Liver (tissue), 8 donors: ENCODE measurements at regions not wholly inside any gene's neighbourhood (a gene's known extent, or its start where the extent isn't known, plus 50 kb on each side); places are given as distances from the start of the nearest gene placed in this dataset.

ENCODE experiments used
- DNase-seq: peaks from one replicate; pipeline ENCODE4 v3.0.0-alpha.2; 2017; ENCODE audit warnings: low spot score
- H3K27ac ChIP-seq, 2 donors: one replicate each; pipeline ENCODE4 v1.7.0; 2013; ENCODE audit warnings: inconsistent platforms in 2 of 2, low read length in 2 of 2, control low read depth in 1 of 2, low read depth in 1 of 2, mild to moderate bottlenecking in 1 of 2
- H3K27me3 ChIP-seq, 4 donors: one replicate each; pipeline versions ENCODE4 v1.6.1 to v1.7.0; 2013; ENCODE audit warnings: low read length in 3 of 4, inconsistent platforms in 1 of 4, mild to moderate bottlenecking in 1 of 4, moderate library complexity in 1 of 4; ENCODE audit not compliant: control insufficient read depth in 4 of 4, insufficient read depth in 4 of 4
- H3K36me3 ChIP-seq, 4 donors: one replicate each; pipeline versions ENCODE4 v1.6.1 to v1.7.0; 2013; ENCODE audit warnings: low read length in 3 of 4, mild to moderate bottlenecking in 3 of 4, low read depth in 1 of 4, moderate library complexity in 1 of 4; ENCODE audit not compliant: control insufficient read depth in 4 of 4, insufficient read depth in 3 of 4
- H3K4me1 ChIP-seq, 4 donors: one replicate each; pipeline versions ENCODE4 v1.6.1 to v1.7.0; 2013; ENCODE audit warnings: low read length in 3 of 4, mild to moderate bottlenecking in 3 of 4, moderate library complexity in 1 of 4; ENCODE audit not compliant: control insufficient read depth in 4 of 4, insufficient read depth in 4 of 4
- H3K4me3 ChIP-seq, 3 donors: one replicate each; pipeline versions ENCODE4 v1.6.1 to v1.7.0; 2013; ENCODE audit warnings: low read length in 3 of 3, control low read depth in 1 of 3, low read depth in 1 of 3, mild to moderate bottlenecking in 1 of 3
- H3K9ac ChIP-seq, 2 donors: one replicate each; pipeline ENCODE4 v1.7.0; 2013; ENCODE audit warnings: low read length in 2 of 2, mild to moderate bottlenecking in 2 of 2, moderate library complexity in 2 of 2, control low read depth in 1 of 2, low read depth in 1 of 2
- H3K9me3 ChIP-seq, 4 donors: one replicate each; pipeline versions ENCODE4 v1.6.1 to v1.7.0; 2013; ENCODE audit warnings: low read length in 3 of 4; ENCODE audit not compliant: control insufficient read depth in 4 of 4
- CTCF ChIP-seq: fragments of 150-350 bp; IDR thresholded peaks from 2 replicates; pipeline ENCODE4 v1.5.1; 2017; ENCODE audit warnings: improper control_type of control experiment, low read depth, low read length; ENCODE audit not compliant: missing input control
- EGR1 ChIP-seq, 2 donors: IDR thresholded peaks; 2 replicates each; pipeline ENCODE4 v1.6.1; 2016 to 2018; ENCODE audit warnings: antibody characterized with exemption in 2 of 2, low read depth in 2 of 2
- FOXA1 ChIP-seq: IDR thresholded peaks from 2 replicates; pipeline ENCODE4 v1.6.1; 2016; ENCODE audit warnings: antibody characterized with exemption
- FOXA2 ChIP-seq: IDR thresholded peaks from 2 replicates; pipeline ENCODE4 v1.6.1; 2016; ENCODE audit warnings: antibody characterized with exemption
- GABPA ChIP-seq, 2 donors: IDR thresholded peaks in 1 of 2; conservative IDR thresholded peaks in 1 of 2; 2 replicates each; pipeline ENCODE4 v1.6.1; 2016; ENCODE audit warnings: antibody characterized with exemption in 2 of 2, mild to moderate bottlenecking in 1 of 2, moderate library complexity in 1 of 2
- HNF4A ChIP-seq, 2 donors: conservative IDR thresholded peaks; 2 replicates each; pipeline ENCODE4 v1.6.1; 2016; ENCODE audit warnings: antibody characterized with exemption in 2 of 2, mild to moderate bottlenecking in 2 of 2
- JUND ChIP-seq, 2 donors: IDR thresholded peaks; 2 replicates each; pipeline ENCODE4 v1.6.1; 2016; ENCODE audit warnings: antibody characterized with exemption in 2 of 2
- MAX ChIP-seq: IDR thresholded peaks from 2 replicates; pipeline ENCODE4 v1.6.1; 2016; ENCODE audit warnings: antibody characterized with exemption
- NR2F2 ChIP-seq: IDR thresholded peaks from 2 replicates; pipeline ENCODE4 v1.6.1; 2016; ENCODE audit warnings: antibody characterized with exemption
- REST ChIP-seq: IDR thresholded peaks from 2 replicates; pipeline ENCODE4 v1.6.1; 2016; ENCODE audit warnings: antibody characterized with exemption, mild to moderate bottlenecking
- SP1 ChIP-seq: IDR thresholded peaks from 2 replicates; pipeline ENCODE4 v1.6.1; 2018; ENCODE audit warnings: antibody characterized with exemption, mild to moderate bottlenecking
- TAF1 ChIP-seq: conservative IDR thresholded peaks from 2 replicates; pipeline ENCODE4 v1.6.1; 2016; ENCODE audit warnings: antibody characterized with exemption, mild to moderate bottlenecking
- YY1 ChIP-seq: IDR thresholded peaks from 2 replicates; pipeline ENCODE4 v1.6.1; 2016; ENCODE audit warnings: antibody characterized with exemption, mild to moderate bottlenecking
- ZBTB33 ChIP-seq: IDR thresholded peaks from 2 replicates; pipeline ENCODE4 v1.6.1; 2016; ENCODE audit warnings: antibody characterized with exemption
- WGBS: extraction: QIAGEN DNeasy Blood & Tissue Kit; methylation state at CpG from one replicate; pipeline ENCODE4 v1.1.7; 2013; 5-methylcytosine and 5-hydroxymethylcytosine counted together
- donor health status: healthy.
- donor health status: healthy.
- donor health status: healthy.
- donor health status: healthy.
- donor health status: healthy.

- Histone ChIP-seq H3K27me3 (no peaks in the 10 kb centered on the region), H3K4me3 (no peak overlapping the region), H3K9me3 (no peaks in the 10 kb centered on the region), H3K4me1 (no peaks in the 10 kb centered on the region), H3K9ac (no peak overlapping the region), H3K36me3 (no peaks in the 10 kb centered on the region), H3K27ac (no peak overlapping the region)
- WGBS = 87% methylated on average over 1 of the region's 1 CpG
- DNase-seq = no peak
- TF ChIP-seq GABPA (IDR thresholded peaks at IDR 0.05 in 1 of 2, conservative IDR thresholded peaks at IDR 0.05 in 1 of 2) (no peak), YY1 (no peak), SP1 (no peak), HNF4A (conservative IDR thresholded peaks at IDR 0.05) (no peak), NR2F2 (no peak), FOXA1 (no peak)
These were observed 127.5 kb upstream of the GK2 start for GRCh38 chr4:79535516-79535915.

- WGBS = 54% methylated on average over 3 of the region's 3 CpGs
- TF ChIP-seq YY1 = no peak
These were observed 120.2 kb upstream of the GK2 start for GRCh38 chr4:79528241-79528706.

GRCh38 chr4:79526641-79527565 is 118.9 kb upstream of the GK2 start:
- Histone ChIP-seq H3K9me3 (peaks cover 0 to 2% (median 0%) of the 10 kb centered on the region in 4 donors), H3K4me3 (no peak overlapping the region), H3K27me3 (no peaks in the 10 kb centered on the region), H3K27ac (no peak overlapping the region), H3K4me1 (no peaks in the 10 kb centered on the region), H3K9ac (no peak overlapping the region), H3K36me3 (no peaks in the 10 kb centered on the region)
- TF ChIP-seq CTCF (no peak), GABPA (IDR thresholded peaks at IDR 0.05 in 1 of 2, conservative IDR thresholded peaks at IDR 0.05 in 1 of 2) (no peak), REST (no peak), FOXA2 (no peak), ZBTB33 (no peak), TAF1 (no peak), JUND (IDR thresholded peaks at IDR 0.05) (no peak), EGR1 (IDR thresholded peaks at IDR 0.05; ENCODE audit: low read depth in 2 of 2) (no peak), MAX (no peak)
- no peak for DNase-seq
- WGBS = 79% methylated on average over 15 of the region's 15 CpGs

More at GRCh38 chr4:79528241-79528706, 120.2 kb upstream of the GK2 start:
- Histone ChIP-seq H3K9me3 (peaks cover 0 to 2% (median 0%) of the 10 kb centered on the region in 4 donors), H3K9ac (no peak overlapping the region), H3K4me1 (no peaks in the 10 kb centered on the region), H3K27ac (no peak overlapping the region), H3K4me3 (no peak overlapping the region), H3K27me3 (no peaks in the 10 kb centered on the region), H3K36me3 (no peaks in the 10 kb centered on the region)
- no peak for DNase-seq
